K562 (cell line): ENCODE measurements at regions not wholly inside any gene's neighbourhood (a gene's known extent, or its start where the extent isn't known, plus 50 kb on each side); places are given as distances from the start of the nearest gene placed in this dataset.

Experiments used
- CEBPG ChIP-seq, 3 experiments: fragments of 200-800 bp in 1 of 3; sonication (Bioruptor generic) in 1 of 3; sonication (generic) in 1 of 3; formaldehyde crosslinking in 1 of 3; IDR thresholded peaks in 2 of 3; conservative IDR thresholded peaks in 1 of 3; 2 replicates each; pipeline versions ENCODE4 v1.6.1 to v1.8.0; 2016 to 2022; ENCODE audit warnings: missing compliant biosample characterization in 2 of 3, missing genetic modification characterization in 2 of 3, mild to moderate bottlenecking in 1 of 3, missing genetic modification reagents in 1 of 3
- DPF2 ChIP-seq: fragments of 450-650 bp; IDR thresholded peaks from 2 replicates; pipeline ENCODE4 v1.6.1; 2016
- KAT2B ChIP-seq: IDR thresholded peaks from one replicate; pipeline ENCODE4 v1.6.1; 2012; ENCODE audit warnings: low read depth, mild to moderate bottlenecking, control low read depth, inconsistent platforms, low read length, moderate library complexity
- ZC3H8 ChIP-seq: fragments of 450-650 bp; IDR thresholded peaks from 2 replicates; pipeline ENCODE4 v1.6.1; 2017
- ZNF785 ChIP-seq: fragments of 250-450 bp; sonication (Bioruptor Pico); IDR thresholded peaks from 2 replicates; pipeline ENCODE4 v1.4.0; 2020; ENCODE audit warnings: mild to moderate bottlenecking
- TF ChIP-seq, protein P1 (sequence below): fragments of 450-650 bp; IDR thresholded peaks from 2 replicates; pipeline ENCODE4 v1.6.1; 2016; ENCODE audit warnings: low read depth

DNA sequence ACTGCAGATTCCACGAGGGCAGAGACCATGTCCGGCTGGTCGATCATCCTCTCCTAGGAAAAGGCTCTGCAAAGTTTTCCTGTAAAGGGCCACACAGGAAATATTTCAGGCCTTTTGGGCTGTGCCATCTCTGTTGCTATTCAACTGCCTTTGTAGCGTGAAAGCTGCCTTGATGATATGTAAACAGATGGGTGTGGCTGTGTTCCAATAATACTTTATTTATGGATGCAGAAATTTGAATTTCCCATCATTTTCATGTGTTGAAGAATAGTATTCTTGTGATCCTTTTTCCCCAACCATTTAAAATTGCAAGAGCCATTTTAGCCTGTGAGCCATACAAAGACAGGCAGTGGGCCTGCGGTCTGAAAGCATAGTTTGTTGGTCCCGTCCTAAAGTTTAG lies 950.7 kb upstream of the RBFOX1 start (continued):
- TF ChIP-seq, protein P1, sequence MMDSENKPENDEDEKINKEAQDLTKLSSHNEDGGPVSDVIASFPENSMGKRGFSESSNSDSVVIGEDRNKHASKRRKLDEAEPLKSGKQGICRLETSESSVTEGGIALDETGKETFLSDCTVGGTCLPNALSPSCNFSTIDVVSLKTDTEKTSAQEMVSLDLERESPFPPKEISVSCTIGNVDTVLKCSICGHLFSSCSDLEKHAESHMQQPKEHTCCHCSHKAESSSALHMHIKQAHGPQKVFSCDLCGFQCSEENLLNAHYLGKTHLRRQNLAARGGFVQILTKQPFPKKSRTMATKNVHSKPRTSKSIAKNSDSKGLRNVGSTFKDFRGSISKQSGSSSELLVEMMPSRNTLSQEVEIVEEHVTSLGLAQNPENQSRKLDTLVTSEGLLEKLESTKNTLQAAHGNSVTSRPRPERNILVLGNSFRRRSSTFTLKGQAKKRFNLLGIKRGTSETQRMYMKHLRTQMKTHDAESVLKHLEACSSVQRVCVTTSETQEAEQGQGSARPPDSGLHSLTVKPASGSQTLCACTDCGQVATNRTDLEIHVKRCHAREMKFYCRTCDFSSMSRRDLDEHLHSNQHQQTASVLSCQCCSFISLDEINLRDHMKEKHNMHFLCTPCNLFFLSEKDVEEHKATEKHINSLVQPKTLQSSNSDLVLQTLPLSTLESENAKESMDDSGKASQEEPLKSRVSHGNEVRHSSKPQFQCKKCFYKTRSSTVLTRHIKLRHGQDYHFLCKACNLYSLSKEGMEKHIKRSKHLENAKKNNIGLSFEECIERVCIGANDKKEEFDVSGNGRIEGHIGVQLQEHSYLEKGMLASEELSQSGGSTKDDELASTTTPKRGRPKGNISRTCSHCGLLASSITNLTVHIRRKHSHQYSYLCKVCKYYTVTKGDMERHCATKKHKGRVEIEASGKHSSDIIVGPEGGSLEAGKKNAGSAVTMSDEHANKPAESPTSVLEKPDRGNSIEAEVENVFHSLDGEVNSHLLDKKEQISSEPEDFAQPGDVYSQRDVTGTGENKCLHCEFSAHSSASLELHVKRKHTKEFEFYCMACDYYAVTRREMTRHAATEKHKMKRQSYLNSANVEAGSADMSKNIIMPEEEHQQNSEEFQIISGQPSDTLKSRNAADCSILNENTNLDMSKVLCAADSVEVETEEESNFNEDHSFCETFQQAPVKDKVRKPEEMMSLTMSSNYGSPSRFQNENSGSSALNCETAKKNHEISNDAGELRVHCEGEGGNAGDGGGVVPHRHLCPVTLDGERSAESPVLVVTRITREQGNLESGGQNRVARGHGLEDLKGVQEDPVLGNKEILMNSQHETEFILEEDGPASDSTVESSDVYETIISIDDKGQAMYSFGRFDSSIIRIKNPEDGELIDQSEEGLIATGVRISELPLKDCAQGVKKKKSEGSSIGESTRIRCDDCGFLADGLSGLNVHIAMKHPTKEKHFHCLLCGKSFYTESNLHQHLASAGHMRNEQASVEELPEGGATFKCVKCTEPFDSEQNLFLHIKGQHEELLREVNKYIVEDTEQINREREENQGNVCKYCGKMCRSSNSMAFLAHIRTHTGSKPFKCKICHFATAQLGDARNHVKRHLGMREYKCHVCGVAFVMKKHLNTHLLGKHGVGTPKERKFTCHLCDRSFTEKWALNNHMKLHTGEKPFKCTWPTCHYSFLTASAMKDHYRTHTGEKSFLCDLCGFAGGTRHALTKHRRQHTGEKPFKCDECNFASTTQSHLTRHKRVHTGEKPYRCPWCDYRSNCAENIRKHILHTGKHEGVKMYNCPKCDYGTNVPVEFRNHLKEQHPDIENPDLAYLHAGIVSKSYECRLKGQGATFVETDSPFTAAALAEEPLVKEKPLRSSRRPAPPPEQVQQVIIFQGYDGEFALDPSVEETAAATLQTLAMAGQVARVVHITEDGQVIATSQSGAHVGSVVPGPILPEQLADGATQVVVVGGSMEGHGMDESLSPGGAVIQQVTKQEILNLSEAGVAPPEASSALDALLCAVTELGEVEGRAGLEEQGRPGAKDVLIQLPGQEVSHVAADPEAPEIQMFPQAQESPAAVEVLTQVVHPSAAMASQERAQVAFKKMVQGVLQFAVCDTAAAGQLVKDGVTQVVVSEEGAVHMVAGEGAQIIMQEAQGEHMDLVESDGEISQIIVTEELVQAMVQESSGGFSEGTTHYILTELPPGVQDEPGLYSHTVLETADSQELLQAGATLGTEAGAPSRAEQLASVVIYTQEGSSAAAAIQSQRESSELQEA, result no peak
- TF ChIP-seq CEBPG (CRISPR knock-in tag; IDR thresholded peaks at IDR 0.05) (no peak), CEBPG (tag; conservative IDR thresholded peaks at IDR 0.05 in 1 of 2, IDR thresholded peaks at IDR 0.05 in 1 of 2) (no peak), KAT2B (no peak), ZC3H8 (no peak), DPF2 (no peak), ZNF785 (CRISPR knock-in tag) (no peak)
